ENCODE measurements at regions not wholly inside any gene's neighbourhood (a gene's known extent, or its start where the extent isn't known, plus 50 kb on each side); places are given as distances from the start of the nearest gene placed in this dataset.
"Not testable (repeated sequence)": the region's sequence is repeated elsewhere in the genome, so short reads cannot be mapped to it uniquely, and the experiment has no call there.

DNA sequence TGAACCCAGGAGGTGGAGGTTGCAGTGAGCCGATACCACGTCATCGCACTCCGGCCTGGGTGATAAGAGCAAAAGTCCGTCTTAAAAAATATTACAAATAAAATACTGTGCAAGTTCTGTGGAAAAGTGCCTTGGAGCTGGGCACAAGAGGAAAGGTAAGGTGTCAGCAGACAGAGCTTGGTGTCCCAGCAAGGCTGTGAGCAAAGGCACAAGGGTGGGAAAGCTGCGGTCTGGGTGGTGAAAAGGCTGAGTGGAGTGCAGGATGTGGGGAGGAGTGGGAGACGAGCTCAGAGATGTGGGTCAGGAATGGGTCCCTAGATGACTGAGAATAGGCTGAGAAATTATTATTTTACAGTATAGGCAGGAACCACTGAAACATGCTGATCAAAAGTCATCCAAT lies 150.6 kb downstream of the RHOU start:
- Histone ChIP-seq H3K4me1 (no peaks in the 10 kb centered on the region), H3K9me3 (peaks cover 0 to 6% of the 10 kb centered on the region in 2 donors), H3K36me3 (no peaks in the 10 kb centered on the region), H3K27ac (no peak overlapping the region), H3K27me3 (no peaks in the 10 kb centered on the region), H3K4me3 (no peak overlapping the region)
- TF ChIP-seq, protein P1, sequence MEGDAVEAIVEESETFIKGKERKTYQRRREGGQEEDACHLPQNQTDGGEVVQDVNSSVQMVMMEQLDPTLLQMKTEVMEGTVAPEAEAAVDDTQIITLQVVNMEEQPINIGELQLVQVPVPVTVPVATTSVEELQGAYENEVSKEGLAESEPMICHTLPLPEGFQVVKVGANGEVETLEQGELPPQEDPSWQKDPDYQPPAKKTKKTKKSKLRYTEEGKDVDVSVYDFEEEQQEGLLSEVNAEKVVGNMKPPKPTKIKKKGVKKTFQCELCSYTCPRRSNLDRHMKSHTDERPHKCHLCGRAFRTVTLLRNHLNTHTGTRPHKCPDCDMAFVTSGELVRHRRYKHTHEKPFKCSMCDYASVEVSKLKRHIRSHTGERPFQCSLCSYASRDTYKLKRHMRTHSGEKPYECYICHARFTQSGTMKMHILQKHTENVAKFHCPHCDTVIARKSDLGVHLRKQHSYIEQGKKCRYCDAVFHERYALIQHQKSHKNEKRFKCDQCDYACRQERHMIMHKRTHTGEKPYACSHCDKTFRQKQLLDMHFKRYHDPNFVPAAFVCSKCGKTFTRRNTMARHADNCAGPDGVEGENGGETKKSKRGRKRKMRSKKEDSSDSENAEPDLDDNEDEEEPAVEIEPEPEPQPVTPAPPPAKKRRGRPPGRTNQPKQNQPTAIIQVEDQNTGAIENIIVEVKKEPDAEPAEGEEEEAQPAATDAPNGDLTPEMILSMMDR (IDR thresholded peaks at IDR 0.05) = no peak
- no peak for DNase-seq (ENCODE audit: low spot score)

DNA sequence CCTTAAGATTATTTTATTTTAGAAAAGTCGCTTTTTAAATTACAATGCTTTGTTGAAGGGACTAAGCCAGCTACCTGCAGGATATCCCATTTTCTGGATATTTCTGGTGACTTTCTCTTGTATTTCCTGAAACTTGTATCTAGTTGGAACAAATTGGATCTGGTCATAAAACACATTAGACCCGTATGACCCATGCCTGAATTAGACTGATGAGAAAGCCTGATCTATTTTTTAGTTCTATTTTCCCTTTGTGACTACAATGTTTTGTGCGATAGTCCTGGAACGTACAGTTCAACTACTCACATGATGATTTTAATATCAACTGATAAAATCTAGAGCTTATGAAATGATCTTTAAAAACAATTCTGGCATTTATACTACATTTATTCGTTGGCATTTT lies 151.8 kb downstream of the RHOU start:
- no peak for DNase-seq (ENCODE audit: low spot score)
- TF ChIP-seq, protein P1 (IDR thresholded peaks at IDR 0.05) = no peak
- no peaks in the 10 kb centered on the region for H3K36me3 ChIP-seq

DNA sequence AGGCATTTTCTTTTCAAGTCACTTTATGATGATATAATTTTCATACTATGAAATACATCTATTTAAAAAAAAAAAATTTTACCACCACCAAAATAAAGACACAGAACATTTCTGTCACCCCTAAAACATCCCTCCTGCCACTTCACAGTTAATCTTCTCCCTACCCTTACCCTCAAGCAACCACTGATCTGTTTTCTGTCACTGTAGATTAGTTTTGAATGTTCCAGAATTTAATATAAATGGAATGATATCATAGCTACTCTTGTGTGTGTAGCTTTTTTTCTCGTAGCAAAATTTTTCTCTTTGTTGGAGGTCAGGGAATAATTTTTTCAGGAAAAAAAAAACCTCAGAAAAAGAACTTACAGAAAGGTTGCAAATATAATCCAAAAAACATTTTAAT lies 152.7 kb downstream of the RHOU start:
- Histone ChIP-seq H3K4me3 (no peak overlapping the region), H3K9me3 (peaks cover 0 to 6% of the 10 kb centered on the region in 2 donors), H3K27ac (no peak overlapping the region), H3K27me3 (no peaks in the 10 kb centered on the region), H3K4me1 (no peaks in the 10 kb centered on the region), H3K36me3 (no peaks in the 10 kb centered on the region)
- TF ChIP-seq, protein P1 (IDR thresholded peaks at IDR 0.05) = no peak
- DNase-seq (ENCODE audit: low spot score) = no peak

More for the DNA sequence above, 151.8 kb downstream of the RHOU start:
- no peaks in the 10 kb centered on the region for H3K4me1 ChIP-seq
- H3K27me3 ChIP-seq = no peaks in the 10 kb centered on the region
- H3K27ac ChIP-seq = no peak overlapping the region
- no peak overlapping the region for H3K4me3 ChIP-seq
- peaks cover 0 to 6% of the 10 kb centered on the region in 2 donors for H3K9me3 ChIP-seq

DNA sequence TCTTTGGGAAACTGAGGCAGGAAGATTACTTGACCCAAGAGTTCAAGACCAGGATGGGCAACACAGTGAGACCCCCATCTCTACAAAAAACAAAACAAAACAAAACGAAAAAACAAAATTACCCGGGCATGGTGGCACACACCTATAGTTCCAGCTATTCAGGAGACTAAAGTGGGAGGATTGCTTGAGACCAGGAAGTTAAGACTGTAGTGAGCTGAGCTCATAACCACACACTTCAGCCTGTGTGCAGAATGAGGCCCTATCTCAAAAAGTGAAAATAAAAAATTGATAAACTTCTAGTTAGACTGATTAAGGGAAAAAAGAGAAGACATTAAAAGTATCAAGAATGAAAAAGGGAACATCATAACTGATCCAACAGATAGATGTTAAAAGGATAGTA lies 154.0 kb downstream of the RHOU start:
- no peaks in the 10 kb centered on the region for H3K27me3 ChIP-seq
- H3K4me1 ChIP-seq = no peaks in the 10 kb centered on the region
- peaks cover 0 to 6% of the 10 kb centered on the region in 2 donors for H3K9me3 ChIP-seq
- H3K27ac ChIP-seq = no peak overlapping the region
- H3K4me3 ChIP-seq = no peak overlapping the region
- H3K36me3 ChIP-seq = no peaks in the 10 kb centered on the region
- no peak for DNase-seq (ENCODE audit: low spot score)
- TF ChIP-seq, protein P1 (IDR thresholded peaks at IDR 0.05) = no peak

DNA sequence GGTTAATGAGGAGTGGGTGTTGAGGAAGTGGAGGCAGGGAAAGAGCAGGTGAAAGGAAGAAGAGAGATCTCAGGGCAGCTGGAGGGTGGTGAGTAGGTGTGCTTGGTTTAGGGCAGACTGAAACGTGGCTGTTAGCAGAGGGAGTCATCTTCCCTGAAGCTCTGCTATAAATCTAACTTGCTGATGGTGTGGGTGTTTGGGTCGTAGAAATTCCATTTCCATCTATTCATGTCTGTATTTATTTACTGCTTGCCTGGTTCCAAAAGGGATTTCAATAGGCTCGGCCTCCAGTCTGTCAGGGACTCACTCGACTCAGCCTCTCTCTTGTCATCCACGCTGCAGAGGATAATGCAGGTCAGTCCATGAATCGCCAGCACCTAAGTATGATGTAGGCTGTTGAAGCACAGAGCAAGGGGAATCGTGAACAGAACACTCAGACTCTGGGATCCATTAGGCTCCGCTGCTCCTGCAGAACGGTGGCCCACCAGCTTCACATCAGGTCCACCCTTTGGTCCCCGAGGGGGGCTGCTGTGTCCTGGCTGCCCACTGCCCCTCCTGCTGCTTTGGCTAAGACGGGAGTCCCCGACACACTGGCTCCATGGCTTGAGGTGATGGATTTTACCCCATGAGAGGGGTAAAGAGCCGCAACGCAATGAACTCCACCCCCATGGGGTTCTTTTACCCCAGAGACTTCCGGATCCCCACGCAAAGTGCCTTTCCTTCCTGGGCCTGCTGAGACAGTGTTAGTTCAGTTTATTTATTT lies 156.2 kb downstream of the RHOU start:
- TF ChIP-seq, protein P1 (IDR thresholded peaks at IDR 0.05) = no peak
- H3K27ac ChIP-seq = no peak overlapping the region
- no peaks in the 10 kb centered on the region for H3K4me1 ChIP-seq
- no peaks in the 10 kb centered on the region for H3K36me3 ChIP-seq
- H3K9me3 ChIP-seq = peaks cover 0 to 6% of the 10 kb centered on the region in 2 donors
- no peak for DNase-seq (ENCODE audit: low spot score)
- no peaks in the 10 kb centered on the region for H3K27me3 ChIP-seq
- H3K4me3 ChIP-seq = no peak overlapping the region

DNA sequence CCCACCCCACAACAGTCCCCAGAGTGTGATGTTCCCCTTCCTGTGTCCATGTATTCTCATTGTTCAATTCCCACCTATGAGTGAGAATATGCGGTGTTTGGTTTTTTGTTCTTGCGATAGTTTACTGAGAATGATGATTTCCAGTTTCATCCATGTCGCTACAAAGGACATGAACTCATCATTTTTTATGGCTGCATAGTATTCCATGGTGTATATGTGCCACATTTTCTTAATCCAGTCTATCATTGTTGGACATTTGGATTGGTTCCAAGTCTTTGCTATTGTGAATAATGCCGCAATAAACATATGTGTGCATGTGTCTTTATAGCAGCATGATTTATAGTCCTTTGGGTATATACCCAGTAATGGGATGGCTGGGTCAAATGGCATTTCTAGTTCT lies 156.9 kb downstream of the RHOU start:
- not testable (repeated sequence) for H3K4me3 ChIP-seq; DNase-seq (ENCODE audit: low spot score); H3K9me3 ChIP-seq; H3K27ac ChIP-seq; H3K4me1 ChIP-seq; H3K27me3 ChIP-seq; H3K36me3 ChIP-seq
